Gastroesophageal sphincter (tissue), 4 donors: ENCODE measurements at regions not wholly inside any gene's neighbourhood (a gene's known extent, or its start where the extent isn't known, plus 50 kb on each side); places are given as distances from the start of the nearest gene placed in this dataset.
A peak's percentile ranks its signal among the peaks of the same experiment; 100 is the strongest.
"Not testable (repeated sequence)": the region's sequence is repeated elsewhere in the genome, so short reads cannot be mapped to it uniquely, and the experiment has no call there.

Source experiments
- ATAC-seq: fragments of 150-250 bp; one replicate; pipeline ENCODE4 v1.9.1; 2016; ENCODE audit warnings: mild to moderate bottlenecking, moderate library complexity
- H3K27ac ChIP-seq, 4 donors: fragments of 200-600 bp; sonication (generic) in 3 of 4; 1 replicate in 3 of 4; 2 replicates in 1 of 4; pipeline ENCODE4 v1.5.1; 2016 to 2019
- H3K27me3 ChIP-seq: fragments of 200-600 bp; sonication (generic); one replicate; pipeline ENCODE4 v1.5.1; 2019
- H3K36me3 ChIP-seq, 2 donors: fragments of 200-600 bp; sonication (generic); one replicate each; pipeline ENCODE4 v1.5.1; 2019; ENCODE audit warnings: control low read depth in 1 of 2
- H3K4me1 ChIP-seq, 3 donors: fragments of 200-600 bp; sonication (generic); 1 replicate in 2 of 3; 2 replicates in 1 of 3; pipeline ENCODE4 v1.5.1; 2016 to 2019; ENCODE audit warnings: control low read depth in 2 of 3
- H3K4me3 ChIP-seq, 2 donors: fragments of 200-600 bp; sonication (generic); one replicate each; pipeline ENCODE4 v1.5.1; 2019; ENCODE audit warnings: mild to moderate bottlenecking in 1 of 2, moderate library complexity in 1 of 2
- H3K9me3 ChIP-seq, 3 donors: fragments of 200-600 bp; sonication (generic); one replicate each; pipeline ENCODE4 v1.5.1; 2017 to 2019; ENCODE audit warnings: control low read depth in 2 of 3
- EP300 ChIP-seq: sonication (generic); formaldehyde crosslinking; IDR thresholded peaks from one replicate; pipeline ENCODE4 v1.6.1; 2017; ENCODE audit warnings: antibody characterized with exemption, mild to moderate bottlenecking
- POLR2A ChIP-seq, 2 donors: fragments of 450-650 bp; IDR thresholded peaks; one replicate each; pipeline ENCODE4 v1.6.1; 2017; ENCODE audit warnings: antibody characterized with exemption in 2 of 2, mild to moderate bottlenecking in 2 of 2, moderate library complexity in 1 of 2
- POLR2AphosphoS5 ChIP-seq: sonication (generic); formaldehyde crosslinking; IDR thresholded peaks from one replicate; pipeline ENCODE4 v1.6.1; 2017; ENCODE audit warnings: antibody characterized with exemption
- WGBS, 2 donors: methylation state at CpG; one replicate each; pipeline ENCODE4 v1.1.5; 2018; ENCODE audit warnings: low coverage in 1 of 2; 5-methylcytosine and 5-hydroxymethylcytosine counted together
- TF ChIP-seq, protein P1 (sequence below), 4 experiments: fragments of 200-600 bp in 2 of 4; fragments of 450-650 bp in 2 of 4; sonication (generic) in 1 of 4; IDR thresholded peaks; one replicate each; pipeline ENCODE4 v1.5.1; 2017 to 2019; ENCODE audit warnings: antibody characterized with exemption in 4 of 4, mild to moderate bottlenecking in 2 of 4, moderate library complexity in 2 of 4

DNA sequence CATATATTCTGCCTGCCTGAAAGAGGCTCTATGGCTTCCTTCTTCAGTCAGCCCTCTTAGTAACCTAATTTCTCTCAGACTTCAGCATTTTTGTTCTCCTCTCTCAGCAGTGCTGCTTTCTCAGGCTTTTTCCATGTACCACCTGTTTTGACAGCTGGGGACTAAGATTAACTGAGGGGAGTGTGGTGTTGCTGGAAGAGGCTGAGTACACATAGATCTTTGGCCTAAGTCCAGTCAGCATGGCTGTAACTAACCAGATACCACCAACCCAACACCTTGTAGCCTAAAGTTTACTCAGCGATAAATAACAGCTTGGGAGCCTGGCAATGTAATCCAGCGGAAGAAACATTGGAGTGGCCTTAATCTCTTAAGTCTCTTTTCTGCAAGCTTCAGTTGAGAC is 85.5 kb downstream of the RTL3 start:
- 75 to 76% methylated on average over 2 of the region's 2 CpGs for WGBS, 2 donors
- H3K36me3 ChIP-seq = no peaks in the 10 kb centered on the region
- no peak for ATAC-seq
- no peak for TF ChIP-seq POLR2AphosphoS5
- no peak for TF ChIP-seq EP300
- TF ChIP-seq, protein P1, sequence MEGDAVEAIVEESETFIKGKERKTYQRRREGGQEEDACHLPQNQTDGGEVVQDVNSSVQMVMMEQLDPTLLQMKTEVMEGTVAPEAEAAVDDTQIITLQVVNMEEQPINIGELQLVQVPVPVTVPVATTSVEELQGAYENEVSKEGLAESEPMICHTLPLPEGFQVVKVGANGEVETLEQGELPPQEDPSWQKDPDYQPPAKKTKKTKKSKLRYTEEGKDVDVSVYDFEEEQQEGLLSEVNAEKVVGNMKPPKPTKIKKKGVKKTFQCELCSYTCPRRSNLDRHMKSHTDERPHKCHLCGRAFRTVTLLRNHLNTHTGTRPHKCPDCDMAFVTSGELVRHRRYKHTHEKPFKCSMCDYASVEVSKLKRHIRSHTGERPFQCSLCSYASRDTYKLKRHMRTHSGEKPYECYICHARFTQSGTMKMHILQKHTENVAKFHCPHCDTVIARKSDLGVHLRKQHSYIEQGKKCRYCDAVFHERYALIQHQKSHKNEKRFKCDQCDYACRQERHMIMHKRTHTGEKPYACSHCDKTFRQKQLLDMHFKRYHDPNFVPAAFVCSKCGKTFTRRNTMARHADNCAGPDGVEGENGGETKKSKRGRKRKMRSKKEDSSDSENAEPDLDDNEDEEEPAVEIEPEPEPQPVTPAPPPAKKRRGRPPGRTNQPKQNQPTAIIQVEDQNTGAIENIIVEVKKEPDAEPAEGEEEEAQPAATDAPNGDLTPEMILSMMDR (IDR thresholded peaks at IDR 0.05) = no peak
- no peak for TF ChIP-seq POLR2A (IDR thresholded peaks at IDR 0.05)
- H3K4me3 ChIP-seq = no peak overlapping the region
- no peaks in the 10 kb centered on the region for H3K9me3 ChIP-seq
- H3K4me1 ChIP-seq = no peaks in the 10 kb centered on the region
- H3K27me3 ChIP-seq = no peaks in the 10 kb centered on the region
- no peak overlapping the region for H3K27ac ChIP-seq

DNA sequence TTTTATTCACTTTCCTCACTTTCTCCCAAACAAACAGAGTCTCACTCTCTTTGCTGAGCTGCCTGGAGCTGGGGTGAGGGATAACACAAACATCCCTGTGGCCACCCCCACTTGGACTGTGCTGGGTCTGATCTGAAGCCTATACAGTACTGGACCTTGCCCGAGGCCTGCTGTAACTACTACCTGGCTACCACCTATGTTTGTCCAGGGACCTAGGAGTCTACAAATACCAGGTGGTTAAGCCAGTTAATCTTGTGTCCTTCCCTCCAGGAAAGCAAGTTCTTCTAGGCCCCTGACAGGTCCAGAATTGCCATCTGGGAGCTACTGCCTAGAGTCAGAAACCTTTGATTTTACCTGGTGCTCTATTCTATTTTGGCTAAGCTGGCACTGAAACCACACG is 87.3 kb downstream of the RTL3 start:
- no peak for ATAC-seq
- TF ChIP-seq POLR2AphosphoS5 (no peak), EP300 (no peak), POLR2A (IDR thresholded peaks at IDR 0.05) (no peak)
- TF ChIP-seq, protein P1 (IDR thresholded peaks at IDR 0.05) = no peak
- H3K27me3 ChIP-seq = no peaks in the 10 kb centered on the region
- no peaks in the 10 kb centered on the region for H3K36me3 ChIP-seq
- no peak overlapping the region for H3K27ac ChIP-seq
- no peaks in the 10 kb centered on the region for H3K9me3 ChIP-seq
- no peaks in the 10 kb centered on the region for H3K4me1 ChIP-seq
- 60 to 80% methylated on average over 1 of the region's 2 CpGs for WGBS, 2 donors
- H3K4me3 ChIP-seq = no peak overlapping the region

DNA sequence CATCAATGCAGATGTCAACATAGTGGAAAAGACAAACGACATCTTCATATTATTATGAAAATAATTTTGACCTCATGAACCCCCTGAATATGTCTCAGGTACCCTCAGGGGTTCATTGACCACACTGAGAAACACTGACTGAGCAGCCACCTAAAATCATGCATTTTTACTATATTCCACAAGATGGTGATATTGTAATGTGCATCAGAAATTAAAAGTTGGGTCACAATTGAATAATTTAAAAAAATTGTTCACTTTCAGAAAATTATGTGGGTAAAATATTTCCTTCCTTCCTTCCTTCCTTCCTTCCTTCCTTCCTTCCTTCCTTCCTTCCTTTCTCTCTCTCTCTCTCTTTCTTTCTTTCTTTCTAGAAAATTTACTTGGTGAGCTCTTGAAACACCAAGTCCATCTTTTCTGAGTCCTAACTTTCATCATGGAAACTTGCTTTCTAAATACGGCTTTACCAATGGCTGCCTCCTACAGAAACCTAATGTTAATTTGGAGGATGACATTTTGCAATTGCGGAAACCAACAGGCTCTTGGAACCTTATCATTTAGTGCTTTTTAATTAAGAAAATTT is 103.6 kb downstream of the RTL3 start:
- no peak overlapping the region for H3K4me3 ChIP-seq
- no peak for TF ChIP-seq POLR2AphosphoS5
- TF ChIP-seq, protein P1 (IDR thresholded peaks at IDR 0.05) = peak; percentile 19 to 61 (median 48)
- no peaks in the 10 kb centered on the region for H3K27me3 ChIP-seq
- ATAC-seq = no peak
- H3K36me3 ChIP-seq = no peaks in the 10 kb centered on the region
- WGBS, 2 donors = 27 to 28% methylated on average over 2 to 3 of the region's 3 CpGs
- no peaks in the 10 kb centered on the region for H3K4me1 ChIP-seq
- H3K27ac ChIP-seq = no peak overlapping the region
- no peaks in the 10 kb centered on the region for H3K9me3 ChIP-seq

DNA sequence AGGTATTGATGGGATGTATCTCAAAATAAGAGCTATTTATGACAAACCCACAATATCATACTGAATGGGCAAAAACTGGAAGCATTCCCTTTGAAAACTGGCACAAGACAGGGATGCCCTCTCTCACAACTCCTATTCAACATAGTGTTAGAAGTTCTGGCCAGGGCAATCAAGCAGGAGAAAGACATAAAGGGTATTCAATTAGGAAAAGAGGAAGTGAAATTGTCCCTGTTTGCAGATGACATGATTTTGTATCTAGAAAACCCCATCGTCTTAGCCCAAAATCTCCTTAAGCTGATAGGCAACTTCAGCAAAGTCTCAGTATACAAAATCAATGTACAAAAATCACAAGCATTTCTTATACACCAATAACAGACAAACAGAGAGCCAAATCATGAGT is 106.5 kb downstream of the RTL3 start:
- whole genome bisulfite sequencing, 2 donors = 86% methylated on average over 1 of the region's 1 CpG; no CpG with 5 or more reads in 1 of the 2 donors
- not testable (repeated sequence) for H3K27me3 ChIP-seq, H3K4me1 ChIP-seq, H3K9me3 ChIP-seq, ATAC-seq, H3K4me3 ChIP-seq, H3K36me3 ChIP-seq, H3K27ac ChIP-seq

DNA sequence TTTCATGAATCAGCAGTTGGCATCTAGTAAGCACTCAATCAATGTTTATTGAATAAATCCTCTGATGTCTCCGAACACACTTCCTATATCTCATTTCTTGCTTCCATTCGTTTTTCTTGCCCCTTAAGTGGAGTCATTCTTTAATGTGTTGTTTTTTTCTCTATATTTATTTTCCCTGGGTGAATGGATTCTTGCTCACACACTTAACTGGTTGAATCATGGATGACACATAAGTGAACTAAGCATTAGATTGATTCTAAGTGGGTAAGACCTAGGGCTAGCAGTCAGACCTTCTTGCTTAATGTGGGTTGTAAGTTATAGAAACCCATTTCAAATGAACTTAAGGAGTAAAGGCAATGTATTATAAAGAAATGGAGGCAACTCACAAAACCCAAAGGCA is 111.1 kb downstream of the RTL3 start:
- no peak for TF ChIP-seq POLR2AphosphoS5
- TF ChIP-seq POLR2A (IDR thresholded peaks at IDR 0.05) = no peak
- TF ChIP-seq EP300 = no peak
- TF ChIP-seq, protein P1 (IDR thresholded peaks at IDR 0.05) = no peak
- no peak for ATAC-seq
- 15 to 75% methylated on average over 2 of the region's 2 CpGs for whole genome bisulfite sequencing, 2 donors
- no peaks in the 10 kb centered on the region for H3K27me3 ChIP-seq
- H3K36me3 ChIP-seq = no peaks in the 10 kb centered on the region
- H3K4me1 ChIP-seq = no peaks in the 10 kb centered on the region
- no peak overlapping the region for H3K27ac ChIP-seq
- no peaks in the 10 kb centered on the region for H3K9me3 ChIP-seq
- H3K4me3 ChIP-seq = no peak overlapping the region
